SH-SY5Y (cell line): ENCODE measurements at regions not wholly inside any gene's neighbourhood (a gene's known extent, or its start where the extent isn't known, plus 50 kb on each side); places are given as distances from the start of the nearest gene placed in this dataset.

ENCODE experiments used
- GATA2 ChIP-seq: IDR thresholded peaks from 2 replicates; pipeline ENCODE4 v1.6.1; 2011; ENCODE audit warnings: mild to moderate bottlenecking, low read depth, low read length
- GATA3 ChIP-seq: IDR thresholded peaks from 2 replicates; pipeline ENCODE4 v1.6.1; 2011; ENCODE audit warnings: low read depth, mild to moderate bottlenecking, low read length, moderate library complexity

DNA sequence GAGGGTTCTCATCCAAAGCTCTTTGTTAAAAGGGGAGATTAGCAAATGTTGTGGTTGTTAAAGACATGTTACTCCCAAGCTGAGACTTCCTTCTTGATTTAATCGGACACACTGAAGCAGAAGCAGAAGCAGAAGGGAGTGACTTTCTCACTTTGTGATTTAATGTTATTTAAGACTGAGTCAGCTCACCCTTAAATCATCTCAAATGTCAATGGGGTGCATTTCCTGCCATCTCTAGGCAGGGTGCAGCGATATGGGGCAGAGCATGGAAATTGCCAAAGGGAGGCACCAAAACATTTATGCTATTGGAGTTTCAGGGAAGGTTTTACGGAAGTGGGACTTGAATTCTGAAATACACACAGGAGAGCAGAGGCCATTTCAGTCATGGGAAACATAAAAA is 283.6 kb downstream of the ABCC12 start:
- TF ChIP-seq GATA2, result no peak
- no peak for TF ChIP-seq GATA3
